Esophagus muscularis mucosa (tissue), 4 donors: ENCODE measurements at regions not wholly inside any gene's neighbourhood (a gene's known extent, or its start where the extent isn't known, plus 50 kb on each side); places are given as distances from the start of the nearest gene placed in this dataset.

Experiments
- DNase-seq: peaks from one replicate; pipeline ENCODE4 v3.0.0-alpha.2; 2017; ENCODE audit errors: extremely low spot score
- H3K27ac ChIP-seq, 4 donors: fragments of 200-600 bp; sonication (generic); replicated peaks in 1 of 4; 1 replicate in 3 of 4; 2 replicates in 1 of 4; pipeline ENCODE4 v1.5.1; 2016 to 2019; ENCODE audit warnings: mild to moderate bottlenecking in 1 of 4
- H3K27me3 ChIP-seq, 4 donors: fragments of 200-600 bp; sonication (generic); one replicate each; pipeline versions ENCODE4 v1.5.1 to v1.6.0; 2016 to 2019
- H3K36me3 ChIP-seq, 4 donors: fragments of 200-600 bp; sonication (generic); one replicate each; pipeline ENCODE4 v1.5.1; 2016 to 2019
- H3K4me1 ChIP-seq, 4 donors: fragments of 200-600 bp; sonication (generic); one replicate each; pipeline ENCODE4 v1.5.1; 2016 to 2019
- H3K4me3 ChIP-seq, 4 donors: fragments of 200-600 bp; sonication (generic); 1 replicate in 2 of 4; 2 replicates in 2 of 4; pipeline ENCODE4 v1.5.1; 2016 to 2019; ENCODE audit warnings: mild to moderate bottlenecking in 4 of 4, moderate library complexity in 1 of 4
- H3K9me3 ChIP-seq, 4 donors: fragments of 200-600 bp; sonication (generic); 1 replicate in 3 of 4; 2 replicates in 1 of 4; pipeline ENCODE4 v1.5.1; 2016 to 2019
- EP300 ChIP-seq: sonication (generic); formaldehyde crosslinking; IDR thresholded peaks from one replicate; pipeline ENCODE4 v1.6.1; 2017; ENCODE audit warnings: antibody characterized with exemption
- POLR2A ChIP-seq: fragments of 450-650 bp; IDR thresholded peaks from one replicate; pipeline ENCODE4 v1.6.1; 2017; ENCODE audit warnings: antibody characterized with exemption, moderate library complexity, mild to moderate bottlenecking, low read depth
- POLR2AphosphoS5 ChIP-seq, 2 donors: sonication (generic); formaldehyde crosslinking; IDR thresholded peaks; one replicate each; pipeline ENCODE4 v1.6.1; 2017; ENCODE audit warnings: antibody characterized with exemption in 2 of 2
- WGBS: methylation state at CpG from one replicate; pipeline ENCODE4 v1.1.5; 2018; 5-methylcytosine and 5-hydroxymethylcytosine counted together
- intact Hi-C: fragments of 100-400 bp; cut with DNase I; formaldehyde crosslinking; loops from one replicate; pipeline ENCODE4 v1.15.1; 2023
- TF ChIP-seq, protein P1 (sequence below), 3 experiments: fragments of 200-600 bp in 2 of 3; fragments of 450-650 bp in 1 of 3; sonication (generic) in 2 of 3; IDR thresholded peaks; one replicate each; pipeline ENCODE4 v1.5.1; 2017 to 2019; ENCODE audit warnings: antibody characterized with exemption in 3 of 3, mild to moderate bottlenecking in 2 of 3, moderate library complexity in 1 of 3

GRCh38 chr1:238823416-238823815 is 563.0 kb upstream of the CHRM3 start:
- intact Hi-C loops, result no loop called here
- Histone ChIP-seq H3K4me3 (no peak overlapping the region), H3K9me3 (peaks cover 0 to 7% (median 7%) of the 10 kb centered on the region in 4 donors), H3K36me3 (no peaks in the 10 kb centered on the region), H3K4me1 (no peaks in the 10 kb centered on the region), H3K27me3 (no peaks in the 10 kb centered on the region), H3K27ac (no peak overlapping the region)
- TF ChIP-seq EP300, result no peak
- TF ChIP-seq, protein P1, sequence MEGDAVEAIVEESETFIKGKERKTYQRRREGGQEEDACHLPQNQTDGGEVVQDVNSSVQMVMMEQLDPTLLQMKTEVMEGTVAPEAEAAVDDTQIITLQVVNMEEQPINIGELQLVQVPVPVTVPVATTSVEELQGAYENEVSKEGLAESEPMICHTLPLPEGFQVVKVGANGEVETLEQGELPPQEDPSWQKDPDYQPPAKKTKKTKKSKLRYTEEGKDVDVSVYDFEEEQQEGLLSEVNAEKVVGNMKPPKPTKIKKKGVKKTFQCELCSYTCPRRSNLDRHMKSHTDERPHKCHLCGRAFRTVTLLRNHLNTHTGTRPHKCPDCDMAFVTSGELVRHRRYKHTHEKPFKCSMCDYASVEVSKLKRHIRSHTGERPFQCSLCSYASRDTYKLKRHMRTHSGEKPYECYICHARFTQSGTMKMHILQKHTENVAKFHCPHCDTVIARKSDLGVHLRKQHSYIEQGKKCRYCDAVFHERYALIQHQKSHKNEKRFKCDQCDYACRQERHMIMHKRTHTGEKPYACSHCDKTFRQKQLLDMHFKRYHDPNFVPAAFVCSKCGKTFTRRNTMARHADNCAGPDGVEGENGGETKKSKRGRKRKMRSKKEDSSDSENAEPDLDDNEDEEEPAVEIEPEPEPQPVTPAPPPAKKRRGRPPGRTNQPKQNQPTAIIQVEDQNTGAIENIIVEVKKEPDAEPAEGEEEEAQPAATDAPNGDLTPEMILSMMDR (IDR thresholded peaks at IDR 0.05), result no peak
- TF ChIP-seq POLR2AphosphoS5 (IDR thresholded peaks at IDR 0.05), result no peak
- no peak for TF ChIP-seq POLR2A
- no peak for DNase-seq

DNA sequence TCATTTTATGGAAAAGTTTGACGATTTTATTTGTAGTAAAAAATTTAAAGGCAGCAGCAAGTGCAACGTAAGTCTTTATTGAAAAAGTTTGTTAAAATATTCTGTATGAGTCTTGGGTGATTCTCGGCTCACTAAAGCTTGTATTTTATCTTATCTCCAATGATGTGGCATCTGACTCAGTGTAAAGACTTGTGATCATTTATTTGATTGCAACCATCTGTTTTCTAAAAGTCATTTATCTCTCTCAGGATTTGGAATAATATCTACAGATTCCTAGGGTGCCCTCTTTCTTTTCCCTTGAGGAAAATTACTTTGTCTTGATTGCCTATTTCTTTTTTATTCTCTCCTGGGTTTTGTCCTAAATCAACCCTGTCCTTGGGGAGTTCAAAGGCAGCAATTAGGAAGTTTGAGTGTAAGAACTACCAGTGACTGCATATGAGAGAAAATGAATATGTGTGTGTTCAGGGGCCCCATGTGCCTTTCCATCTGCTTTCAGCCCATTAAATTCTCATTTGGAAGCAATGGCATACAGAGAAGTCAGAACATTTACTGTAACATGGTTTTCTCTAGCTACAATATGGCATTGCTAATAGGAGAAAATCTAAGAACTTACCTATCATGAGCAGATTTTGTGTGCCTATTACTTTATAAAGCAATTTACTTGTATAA is 575.0 kb upstream of the CHRM3 start:
- H3K27me3 ChIP-seq, result no peaks in the 10 kb centered on the region
- H3K9me3 ChIP-seq, result no peaks in the 10 kb centered on the region
- DNase-seq, result no peak
- 72% methylated on average over 3 of the region's 3 CpGs for WGBS
- TF ChIP-seq POLR2AphosphoS5 (IDR thresholded peaks at IDR 0.05) (no peak), EP300 (no peak), POLR2A (no peak)
- TF ChIP-seq, protein P1 (IDR thresholded peaks at IDR 0.05), result no peak
- no peaks in the 10 kb centered on the region for H3K4me1 ChIP-seq
- intact Hi-C loops, result no loop called here
- H3K27ac ChIP-seq, result no peak overlapping the region
- H3K36me3 ChIP-seq, result no peaks in the 10 kb centered on the region
- no peak overlapping the region for H3K4me3 ChIP-seq

- Histone ChIP-seq H3K27me3 (no peaks in the 10 kb centered on the region), H3K27ac (no peak overlapping the region), H3K4me1 (peaks cover 0 to 7% (median 0%) of the 10 kb centered on the region in 4 donors), H3K4me3 (no peak overlapping the region), H3K9me3 (no peaks in the 10 kb centered on the region), H3K36me3 (no peaks in the 10 kb centered on the region)
- 94% methylated on average over 4 of the region's 4 CpGs for WGBS
- TF ChIP-seq POLR2AphosphoS5 (IDR thresholded peaks at IDR 0.05) (no peak), EP300 (no peak), POLR2A (no peak)
- TF ChIP-seq, protein P1 (IDR thresholded peaks at IDR 0.05), result no peak
- intact Hi-C loops, result no loop called here
- no peak for DNase-seq
Measured at GRCh38 chr1:238790882-238791281, 595.5 kb upstream of the CHRM3 start.

GRCh38 chr1:238789916-238790667 is 596.3 kb upstream of the CHRM3 start:
- peaks cover 0 to 7% (median 0%) of the 10 kb centered on the region in 4 donors for H3K4me1 ChIP-seq
- TF ChIP-seq POLR2A (no peak), POLR2AphosphoS5 (IDR thresholded peaks at IDR 0.05) (no peak), EP300 (no peak)
- TF ChIP-seq, protein P1 (IDR thresholded peaks at IDR 0.05), result no peak
- H3K4me3 ChIP-seq, result no peak overlapping the region
- H3K36me3 ChIP-seq, result no peaks in the 10 kb centered on the region
- no peak for DNase-seq
- intact Hi-C loops, result no loop called here
- no peaks in the 10 kb centered on the region for H3K27me3 ChIP-seq
- WGBS, result 96% methylated on average over 6 of the region's 6 CpGs
- H3K9me3 ChIP-seq, result no peaks in the 10 kb centered on the region
- H3K27ac ChIP-seq, result no peak overlapping the region
